ENCODE measurements at regions not wholly inside any gene's neighbourhood (a gene's known extent, or its start where the extent isn't known, plus 50 kb on each side); places are given as distances from the start of the nearest gene placed in this dataset.
"Not testable (repeated sequence)": the region's sequence is repeated elsewhere in the genome, so short reads cannot be mapped to it uniquely, and the experiment has no call there.

DNA sequence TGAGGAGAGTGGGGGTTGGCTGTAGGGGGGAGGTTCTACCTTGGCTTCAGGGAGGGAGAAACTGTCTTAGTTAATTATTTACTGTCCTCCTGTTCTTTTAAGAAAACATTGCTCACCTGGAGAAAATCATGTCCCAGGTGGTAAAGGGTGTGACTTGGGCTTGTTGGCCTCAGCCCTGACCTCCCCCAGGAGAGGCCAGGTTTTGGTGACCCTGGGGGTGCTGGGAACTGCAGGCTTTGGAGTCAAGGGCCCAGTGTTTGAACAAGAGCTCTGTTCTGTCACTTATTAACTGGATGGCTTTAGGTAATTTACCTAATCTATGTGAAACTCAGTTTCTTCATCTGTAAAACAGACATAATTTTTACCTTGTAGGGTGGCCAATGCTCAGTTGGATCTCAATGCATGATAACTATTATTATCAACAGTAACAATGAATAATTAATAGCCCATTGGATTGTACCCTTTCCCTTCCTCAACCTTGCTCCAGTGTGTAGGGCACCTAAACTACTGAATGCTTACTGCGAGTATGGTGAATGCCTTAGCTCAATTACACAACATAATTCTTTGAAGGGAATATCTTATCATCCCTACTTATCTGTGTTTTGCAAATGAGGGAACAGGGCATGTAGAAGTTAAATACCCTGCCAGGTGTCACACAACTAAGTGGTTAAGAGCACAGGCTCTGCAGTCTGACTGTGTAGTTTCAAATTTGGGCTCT is 959.4 kb upstream of the DEFB115 start:
- not testable (repeated sequence) for DNase-seq

DNA sequence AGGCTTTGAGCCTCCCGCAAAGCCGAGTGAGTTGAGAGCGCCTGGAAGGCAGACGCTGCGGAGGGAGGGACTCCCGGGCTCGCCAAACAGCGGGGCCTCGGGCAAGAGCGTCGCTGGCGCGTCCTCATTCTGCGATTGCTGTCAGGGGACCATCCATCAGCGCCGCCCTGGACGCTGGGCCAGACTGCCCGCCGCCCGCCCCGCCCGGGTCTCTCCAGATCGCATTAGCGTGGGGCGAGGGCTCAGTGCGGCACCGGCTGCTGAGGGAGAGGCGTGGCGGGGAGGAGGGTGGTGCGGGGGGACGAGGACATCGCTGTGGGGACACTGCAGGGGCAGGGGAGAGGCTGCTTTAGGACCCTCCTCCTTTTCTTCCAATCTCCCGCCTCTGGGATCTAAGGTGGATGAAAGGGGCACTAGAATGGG is 957.2 kb upstream of the DEFB115 start:
- DNase-seq = not testable (repeated sequence)

DNA sequence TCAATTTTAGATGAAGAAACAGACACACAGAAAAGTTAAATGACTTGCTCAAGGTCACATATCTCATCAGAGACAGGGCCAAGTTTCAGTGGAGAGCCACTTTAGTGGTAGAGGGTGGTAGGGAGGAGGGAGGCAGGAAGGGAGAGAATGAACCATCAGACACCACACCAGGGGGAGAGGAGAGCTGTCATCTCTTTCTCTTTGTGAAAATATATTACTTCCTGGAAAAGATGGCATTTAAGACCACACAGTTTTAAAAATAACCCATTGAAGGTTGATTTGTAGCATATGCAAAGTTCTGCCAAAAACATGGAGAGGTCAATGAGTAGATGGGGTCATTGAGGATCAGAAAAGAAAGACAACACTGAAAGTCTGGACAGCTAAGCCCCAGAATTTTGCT is 954.7 kb upstream of the DEFB115 start:
- not testable (repeated sequence) for DNase-seq

DNA sequence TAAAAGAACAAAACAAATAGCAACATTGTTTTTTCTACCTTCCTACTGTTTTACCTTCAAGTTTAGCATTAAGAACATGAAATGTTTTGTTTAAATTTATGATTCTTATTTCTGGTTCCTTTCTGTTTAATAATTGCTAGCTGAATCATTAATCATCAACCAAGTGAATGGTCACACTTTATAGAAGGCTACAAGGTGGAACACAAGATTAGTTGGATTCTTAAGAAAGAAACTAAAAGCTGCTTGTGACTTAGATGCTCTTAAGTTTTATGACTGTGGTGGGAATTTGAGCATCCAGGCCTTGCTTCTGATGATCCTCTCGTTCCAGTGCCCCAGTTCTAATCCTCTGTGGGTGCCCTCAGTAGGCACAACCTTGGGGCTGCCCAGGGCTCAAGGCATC is 947.5 kb upstream of the DEFB115 start:
- DNase-seq = not testable (repeated sequence)

DNA sequence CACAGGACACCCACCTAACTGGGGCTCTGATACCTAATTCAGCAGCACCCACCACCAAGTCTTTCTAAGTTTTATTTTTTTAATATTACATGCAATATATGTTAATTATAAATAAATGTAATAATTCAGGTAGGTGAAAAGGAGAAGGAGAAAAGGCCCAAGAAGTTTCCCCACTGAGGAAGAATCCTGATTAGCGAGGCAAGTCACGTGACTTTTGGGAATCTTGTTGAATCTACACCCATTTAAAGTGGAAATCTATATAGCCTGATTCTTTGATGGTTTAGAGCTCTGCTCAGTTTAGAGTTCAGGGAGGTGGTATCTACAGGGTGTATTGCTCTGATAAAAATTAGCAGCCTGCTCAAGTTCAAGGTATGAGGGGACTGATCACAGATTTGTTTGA is 947.1 kb upstream of the DEFB115 start:
- not testable (repeated sequence) for DNase-seq

DNA sequence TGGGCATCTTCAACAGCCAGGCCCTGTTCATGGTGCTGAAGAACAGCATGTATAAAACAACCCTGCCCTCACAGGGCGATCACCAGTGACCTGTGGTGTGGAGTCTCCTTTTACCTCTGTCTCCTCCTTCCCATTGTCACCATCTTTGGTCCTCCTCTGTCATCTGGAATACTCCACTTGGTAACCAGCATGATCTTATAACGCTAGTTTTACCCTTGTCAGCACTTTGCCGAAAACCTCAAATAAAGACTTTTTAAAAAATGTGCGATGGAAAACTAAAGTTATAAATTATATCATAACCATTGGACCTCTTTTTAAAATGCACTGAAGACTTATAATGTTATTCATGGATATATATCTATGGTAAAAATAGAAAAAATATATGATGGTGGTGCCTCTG is 945.2 kb upstream of the DEFB115 start:
- DNase-seq = not testable (repeated sequence)

DNA sequence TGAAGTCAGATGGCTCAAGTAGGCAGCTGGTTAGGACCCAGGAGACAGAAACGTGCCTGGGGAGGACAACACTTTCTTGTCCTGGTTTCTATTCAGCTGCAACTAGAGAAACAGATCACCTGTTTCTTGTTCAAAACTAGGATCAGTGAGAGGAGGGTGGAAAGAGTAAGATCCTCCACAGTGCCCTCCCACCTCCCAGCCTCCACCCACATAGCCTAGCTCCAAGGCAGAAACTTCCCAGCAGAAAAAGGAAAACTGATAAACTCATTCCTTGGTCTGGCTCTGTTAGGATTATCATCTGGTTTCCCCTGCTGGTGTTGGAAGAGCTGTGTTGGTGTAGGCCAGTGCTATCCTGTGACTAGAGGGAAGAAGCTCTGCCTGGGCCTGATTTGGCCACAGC is 943.8 kb upstream of the DEFB115 start:
- not testable (repeated sequence) for DNase-seq

DNA sequence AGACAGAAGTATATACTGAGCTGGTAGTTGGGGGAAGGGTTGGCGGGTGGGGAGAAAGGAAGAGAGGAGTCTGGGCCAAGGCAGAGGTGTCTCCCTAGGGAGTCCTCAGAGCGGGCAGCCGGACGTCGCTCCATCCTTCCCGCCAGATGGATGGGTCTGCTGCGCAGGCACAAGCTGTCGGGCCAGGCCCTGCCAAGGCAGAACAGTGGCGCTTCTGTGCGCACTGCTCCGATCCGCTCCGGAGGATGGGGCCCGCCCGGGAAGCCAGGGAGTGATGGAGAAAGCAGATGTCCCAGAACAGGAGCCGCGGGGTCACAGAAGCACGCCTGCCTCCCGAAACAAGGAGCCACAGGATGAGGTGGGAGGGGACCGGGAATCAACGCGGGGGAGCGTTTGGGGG is 941.4 kb upstream of the DEFB115 start:
- DNase-seq = not testable (repeated sequence)

DNA sequence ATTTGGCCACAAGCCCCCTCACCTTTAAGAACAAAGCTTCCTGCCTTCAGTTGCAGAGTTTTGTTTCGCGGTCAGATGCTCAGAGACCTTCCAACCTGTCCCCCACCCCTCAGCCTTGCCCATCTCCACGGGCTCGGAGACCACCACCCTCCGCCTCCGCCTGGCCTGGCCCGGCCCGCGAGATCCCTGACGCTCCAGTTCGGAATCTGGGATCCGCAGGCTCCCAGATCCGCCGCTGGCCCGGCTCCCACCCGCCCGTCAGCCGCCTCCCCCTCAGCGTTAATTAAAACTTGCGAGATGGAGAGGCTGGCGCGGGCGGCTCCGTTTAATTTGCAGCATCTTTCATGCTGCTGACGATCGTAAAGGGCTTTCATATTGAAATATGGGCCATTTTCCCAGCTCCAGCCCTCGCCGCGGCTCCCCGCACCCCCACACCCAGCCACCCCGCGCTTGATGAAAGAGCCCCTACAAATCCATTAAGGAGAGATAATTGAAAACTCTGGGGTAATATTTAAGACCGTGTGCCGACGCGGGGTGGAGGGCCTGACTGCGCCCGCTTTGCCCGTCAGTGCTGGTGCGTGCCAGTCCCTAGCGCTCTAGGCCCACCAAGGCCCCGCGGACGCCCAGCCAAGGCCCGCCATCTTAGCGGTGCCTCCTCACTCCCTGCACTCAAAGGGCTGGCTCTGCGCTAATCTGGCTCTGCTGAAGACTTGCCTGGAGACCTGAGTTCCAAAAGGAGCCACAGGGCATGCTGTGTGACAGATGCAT is 940.7 kb upstream of the DEFB115 start:
- DNase-seq = not testable (repeated sequence)

DNA sequence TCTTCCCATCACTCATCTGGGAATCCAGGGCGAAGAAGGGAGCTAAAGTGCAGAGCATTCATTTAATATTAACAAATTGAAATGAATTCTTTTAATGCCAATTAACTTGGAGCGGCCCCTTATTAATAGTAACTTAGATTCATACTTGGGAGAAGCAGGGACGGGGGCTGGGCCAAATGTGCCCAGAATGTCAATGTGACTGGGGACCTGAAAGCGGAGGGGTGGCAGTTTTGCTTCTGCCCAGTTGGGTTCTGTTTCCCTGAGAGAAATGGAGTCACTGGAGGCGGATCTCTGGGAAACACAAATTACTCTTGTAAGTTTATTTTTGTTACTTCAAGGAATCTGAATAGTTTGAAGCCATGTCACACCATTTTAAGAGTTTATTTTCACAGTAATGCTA is 923.7 kb upstream of the DEFB115 start:
- DNase-seq = not testable (repeated sequence)

DNA sequence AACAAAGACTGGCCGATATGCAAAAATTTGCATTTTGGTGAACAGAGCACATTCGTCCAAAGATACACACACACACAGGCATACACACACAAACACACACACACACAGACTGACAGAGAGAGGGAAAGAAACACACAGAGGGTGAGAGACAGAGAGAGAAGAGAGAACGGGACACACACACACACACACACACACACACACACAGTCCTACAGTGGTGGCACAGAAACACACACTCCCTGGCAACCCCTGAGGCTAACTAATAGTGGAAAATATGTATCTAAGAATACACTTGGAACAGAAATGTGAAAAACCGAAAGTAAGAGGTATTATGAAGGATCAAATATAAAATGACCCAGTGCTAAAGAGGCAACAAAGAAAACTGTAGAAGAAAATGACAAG is 919.9 kb upstream of the DEFB115 start:
- DNase-seq = not testable (repeated sequence)

- DNase-seq = not testable (repeated sequence)
Measured at GRCh38 chr20:30348932-30349331, 908.5 kb upstream of the DEFB115 start.

DNA sequence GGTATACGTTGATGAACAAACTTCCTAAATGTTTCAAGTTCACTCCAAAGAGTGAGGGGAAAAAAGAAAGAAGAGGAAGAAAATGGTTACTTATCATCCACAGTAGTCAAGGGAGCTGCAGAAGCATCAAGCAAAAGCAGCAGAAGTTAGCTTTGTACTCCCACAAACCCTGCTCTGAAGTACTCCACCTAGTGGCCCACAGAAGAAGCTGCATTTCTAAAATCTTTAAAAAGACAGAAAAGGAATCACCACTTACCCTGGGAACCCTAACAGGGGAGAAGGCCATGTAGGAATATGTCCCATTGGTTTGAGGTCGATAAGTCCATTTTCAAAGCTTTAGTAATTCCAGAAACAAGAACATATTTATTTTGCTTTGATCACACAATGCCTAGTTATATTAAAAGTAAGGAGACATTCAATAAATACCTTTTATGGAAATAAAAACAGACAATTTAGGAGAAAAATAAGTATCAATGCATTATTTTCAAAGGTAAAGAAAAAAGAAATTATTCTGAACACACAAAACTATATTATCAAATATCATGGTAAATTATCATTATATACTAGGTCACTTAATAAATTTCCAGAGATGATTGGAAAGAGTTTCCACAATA is 900.5 kb upstream of the DEFB115 start:
- not testable (repeated sequence) for DNase-seq

DNA sequence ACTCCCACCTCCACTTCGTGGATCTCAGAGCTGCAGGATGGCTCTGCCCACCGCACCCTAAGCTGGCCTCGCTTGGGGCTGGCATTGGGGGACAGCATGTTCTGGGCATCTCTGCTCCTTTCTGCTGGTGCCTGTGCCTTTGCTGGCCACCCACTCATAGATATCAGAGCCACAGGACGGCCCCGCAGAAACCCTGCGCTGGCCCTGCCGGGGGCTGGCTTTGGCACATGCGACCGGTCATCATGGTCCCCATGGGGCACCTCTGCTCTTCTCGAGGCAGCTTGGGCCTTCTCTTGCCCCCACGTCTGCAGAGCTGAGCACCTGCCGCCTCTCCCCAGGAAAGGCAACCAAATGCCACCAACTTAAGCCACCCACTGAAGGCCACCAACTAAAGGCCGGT is 895.7 kb upstream of the DEFB115 start:
- DNase-seq = not testable (repeated sequence)

GRCh38 chr20:30376430-30376766 is 881.1 kb upstream of the DEFB115 start:
- not testable (repeated sequence) for DNase-seq

GRCh38 chr20:30376767-30377658 is 880.5 kb upstream of the DEFB115 start:
- peak; percentile 90 for DNase-seq

- not testable (repeated sequence) for DNase-seq
Measured at GRCh38 chr20:30378317-30378716, 879.1 kb upstream of the DEFB115 start.

DNA sequence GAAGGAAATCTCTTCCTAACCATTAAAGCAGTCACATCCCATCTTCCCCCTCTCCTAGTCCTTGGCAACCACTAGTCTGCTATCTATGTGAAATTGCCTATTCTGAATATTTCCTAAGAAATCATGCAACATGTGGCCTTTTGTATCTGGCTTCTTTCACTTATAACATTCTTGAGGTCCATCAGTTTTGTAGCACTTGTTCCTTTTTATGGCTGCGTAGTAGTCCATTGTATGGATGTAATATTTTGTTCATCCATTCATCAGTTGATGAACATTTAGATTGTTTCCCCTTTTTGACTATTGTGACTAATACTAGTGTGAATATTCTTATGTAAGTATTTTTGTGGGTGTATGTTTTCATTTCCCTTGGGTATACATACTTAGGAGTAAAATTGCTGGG is 878.7 kb upstream of the DEFB115 start:
- DNase-seq = not testable (repeated sequence)

GRCh38 chr20:30384841-30385240 is 872.6 kb upstream of the DEFB115 start:
- DNase-seq = not testable (repeated sequence)

DNA sequence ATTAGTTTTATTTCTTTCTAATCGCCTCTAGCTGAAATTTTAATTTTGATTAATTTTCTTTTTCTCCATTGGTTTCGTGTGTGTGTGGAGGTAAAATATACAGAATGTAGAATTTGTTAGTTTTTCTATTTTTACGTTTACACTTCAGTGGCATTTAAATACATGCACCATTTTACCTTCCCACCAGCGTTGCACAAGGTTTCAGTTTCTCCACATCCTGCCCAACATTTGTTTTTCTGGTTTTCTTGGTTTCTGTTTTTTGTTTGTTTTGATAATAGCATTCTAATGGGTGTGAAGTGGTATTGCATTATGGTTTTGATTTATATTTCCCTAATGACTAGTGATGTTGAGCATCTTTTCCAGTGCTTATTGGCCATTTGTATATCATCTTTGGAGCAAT is 871.4 kb upstream of the DEFB115 start:
- not testable (repeated sequence) for DNase-seq

DNA sequence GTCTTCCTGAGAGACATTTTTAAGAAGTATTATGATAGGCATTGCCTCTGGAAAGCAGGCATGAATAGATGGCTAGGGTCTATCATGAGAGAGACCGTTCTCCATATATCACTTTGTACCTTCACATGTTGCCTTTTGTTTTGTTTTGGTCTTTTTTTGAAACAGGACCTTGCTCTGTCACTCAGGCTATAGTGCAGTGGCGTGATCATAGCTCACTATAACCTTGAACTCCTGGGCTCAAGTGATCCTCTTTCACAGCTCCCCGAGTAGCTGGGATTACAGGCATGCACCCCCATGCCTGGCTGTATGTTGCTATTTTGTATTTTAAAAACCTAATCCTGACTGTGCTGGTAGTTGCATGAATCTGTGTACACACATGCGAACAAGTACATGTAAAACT is 869.6 kb upstream of the DEFB115 start:
- DNase-seq = not testable (repeated sequence)

GRCh38 chr20:30393523-30393922 is 863.9 kb upstream of the DEFB115 start:
- DNase-seq = not testable (repeated sequence)

GRCh38 chr20:30397111-30397510 is 860.4 kb upstream of the DEFB115 start:
- not testable (repeated sequence) for DNase-seq

All from CD4-positive, alpha-beta T cell treated with Interleukin-17A for 4 hours (primary cell).